Activated naive CD8-positive, alpha-beta T cell treated with anti-CD3 and anti-CD28 coated beads, Interleukin-2, amount 50 U/mL, for 16 hours (primary cell): ENCODE measurements at regions not wholly inside any gene's neighbourhood (a gene's known extent, or its start where the extent isn't known, plus 50 kb on each side); places are given as distances from the start of the nearest gene placed in this dataset.

Experiments
- DNase-seq: peaks from one replicate; pipeline ENCODE4 v3.0.0-alpha.2; 2020; ENCODE audit warnings: low read depth, low spot score

- no peak for DNase-seq
Observed at GRCh38 chr6:98525860-98526259, 308.5 kb upstream of the POU3F2 start.

- no peak for DNase-seq
Observed at GRCh38 chr6:98526465-98526864, 307.9 kb upstream of the POU3F2 start.

- no peak for DNase-seq
Observed at GRCh38 chr6:98529364-98529763, 305.0 kb upstream of the POU3F2 start.

- DNase-seq, result no peak
Observed at GRCh38 chr6:98530732-98531131, 303.6 kb upstream of the POU3F2 start.

GRCh38 chr6:98532004-98532403 lies 302.4 kb upstream of the POU3F2 start:
- DNase-seq, result no peak

- no peak for DNase-seq
Observed at GRCh38 chr6:98539741-98540140, 294.6 kb upstream of the POU3F2 start.

GRCh38 chr6:98546376-98546775 lies 288.0 kb upstream of the POU3F2 start:
- no peak for DNase-seq

GRCh38 chr6:98547151-98547550 lies 287.2 kb upstream of the POU3F2 start:
- DNase-seq, result no peak

- DNase-seq, result no peak
Observed at GRCh38 chr6:98547634-98548033, 286.7 kb upstream of the POU3F2 start.

GRCh38 chr6:98548301-98548700 lies 286.1 kb upstream of the POU3F2 start:
- DNase-seq, result no peak

- DNase-seq, result no peak
Observed at GRCh38 chr6:98560418-98560817, 274.0 kb upstream of the POU3F2 start.

GRCh38 chr6:98560841-98561240 lies 273.5 kb upstream of the POU3F2 start:
- no peak for DNase-seq

GRCh38 chr6:98566126-98566525 lies 268.2 kb upstream of the POU3F2 start:
- no peak for DNase-seq

- DNase-seq, result no peak
Observed at GRCh38 chr6:98572579-98572978, 261.8 kb upstream of the POU3F2 start.

- no peak for DNase-seq
Observed at GRCh38 chr6:98574984-98575383, 259.4 kb upstream of the POU3F2 start.

GRCh38 chr6:98576791-98577190 lies 257.6 kb upstream of the POU3F2 start:
- no peak for DNase-seq

GRCh38 chr6:98578016-98578415 lies 256.4 kb upstream of the POU3F2 start:
- DNase-seq, result no peak

GRCh38 chr6:98579079-98579478 lies 255.3 kb upstream of the POU3F2 start:
- no peak for DNase-seq

GRCh38 chr6:98579941-98580340 lies 254.4 kb upstream of the POU3F2 start:
- no peak for DNase-seq

GRCh38 chr6:98581705-98582104 lies 252.7 kb upstream of the POU3F2 start:
- DNase-seq, result no peak

- no peak for DNase-seq
Observed at GRCh38 chr6:98583506-98583905, 250.9 kb upstream of the POU3F2 start.

GRCh38 chr6:98586163-98586562 lies 248.2 kb upstream of the POU3F2 start:
- no peak for DNase-seq

GRCh38 chr6:98587555-98587954 lies 246.8 kb upstream of the POU3F2 start:
- no peak for DNase-seq

- no peak for DNase-seq
Observed at GRCh38 chr6:98589536-98589935, 244.8 kb upstream of the POU3F2 start.
